Adrenal gland (tissue), 9 donors: ENCODE measurements at regions not wholly inside any gene's neighbourhood (a gene's known extent, or its start where the extent isn't known, plus 50 kb on each side); places are given as distances from the start of the nearest gene placed in this dataset.

ENCODE experiments used
- DNase-seq, 7 donors: peaks; one replicate each; pipeline ENCODE4 v3.0.0-alpha.2; 2019 to 2020
- H3K27ac ChIP-seq, 5 donors: fragments of 200-600 bp; sonication (generic) in 4 of 5; 1 replicate in 3 of 5; 2 replicates in 2 of 5; pipeline versions ENCODE4 v1.5.1 to v1.8.0; 2016 to 2020; ENCODE audit warnings: mild to moderate bottlenecking in 1 of 5
- H3K27me3 ChIP-seq: fragments of 200-600 bp; 2 replicates; pipeline ENCODE4 v1.8.0; 2021
- H3K36me3 ChIP-seq, 2 donors: fragments of 200-600 bp; replicated peaks in 1 of 2; 1 replicate in 1 of 2; 2 replicates in 1 of 2; pipeline versions ENCODE4 v1.5.1 to v1.8.0; 2018 to 2022
- H3K4me1 ChIP-seq, 2 donors: fragments of 200-600 bp; replicated peaks in 1 of 2; 1 replicate in 1 of 2; 2 replicates in 1 of 2; pipeline versions ENCODE4 v1.5.1 to v1.8.0; 2018 to 2021
- H3K4me3 ChIP-seq, 4 donors: fragments of 200-600 bp; sonication (generic) in 3 of 4; one replicate each; pipeline ENCODE4 v1.5.1; 2016 to 2018
- H3K9me3 ChIP-seq, 3 donors: fragments of 200-600 bp; sonication (generic) in 1 of 3; replicated peaks in 1 of 3; 1 replicate in 2 of 3; 2 replicates in 1 of 3; pipeline versions ENCODE4 v1.5.1 to v1.8.0; 2016 to 2021
- CTCF ChIP-seq, 6 experiments: fragments of 450-650 bp in 4 of 6; fragments of 200-600 bp in 2 of 6; sonication (generic) in 1 of 6; IDR thresholded peaks; 1 replicate in 5 of 6; 2 replicates in 1 of 6; pipeline versions ENCODE4 v1.5.1 to v1.8.0; 2016 to 2021; ENCODE audit warnings: antibody characterized with exemption in 6 of 6, mild to moderate bottlenecking in 2 of 6, moderate library complexity in 1 of 6
- POLR2A ChIP-seq, 2 donors: fragments of 450-650 bp; IDR thresholded peaks; one replicate each; pipeline ENCODE4 v1.6.1; 2017; ENCODE audit warnings: antibody characterized with exemption in 2 of 2, mild to moderate bottlenecking in 2 of 2, moderate library complexity in 1 of 2
- WGBS, 4 donors: extraction: QIAGEN DNeasy Blood & Tissue Kit in 2 of 4; methylation state at CpG; one replicate each; pipeline versions ENCODE4 v1.1.5 to v1.1.7; 2013 to 2017; 5-methylcytosine and 5-hydroxymethylcytosine counted together
- intact Hi-C, 2 donors: fragments of 100-400 bp; cut with DNase I; formaldehyde crosslinking; loops; one replicate each; pipeline versions ENCODE4 v1.14.1 to v1.15.0; 2022 to 2023
- donor health status: healthy with polysubstance abuse.
- donor health status: Bipolar disorder and iron deficiency.
- donor health status: DM: yes; HTN: yes; CAD: no.
- donor health status: DM: no; HTN: no; CAD: no.
- donor health status: DM: no; HTN: no; CAD: no.

- no peaks in the 10 kb centered on the region for H3K36me3 ChIP-seq
- no peaks in the 10 kb centered on the region for H3K4me1 ChIP-seq
- intact Hi-C loops: no loop called here
- no peak for DNase-seq
- TF ChIP-seq POLR2A (IDR thresholded peaks at IDR 0.05) (no peak), CTCF (IDR thresholded peaks at IDR 0.05) (no peak)
- 55 to 76% (median 64%) methylated on average over 3 of the region's 3 CpGs for whole genome bisulfite sequencing, 4 donors
- H3K27me3 ChIP-seq: no peaks in the 10 kb centered on the region
- no peak overlapping the region for H3K27ac ChIP-seq
- no peak overlapping the region for H3K4me3 ChIP-seq
- no peaks in the 10 kb centered on the region for H3K9me3 ChIP-seq
Measured at GRCh38 chr17:15108992-15109391, 156.1 kb downstream of the PMP22 start.

- H3K36me3 ChIP-seq: no peaks in the 10 kb centered on the region
- no peak overlapping the region for H3K27ac ChIP-seq
- intact Hi-C loops: no loop called here
- no peaks in the 10 kb centered on the region for H3K9me3 ChIP-seq
- H3K4me3 ChIP-seq: no peak overlapping the region
- 57 to 68% (median 62%) methylated on average over 3 of the region's 3 CpGs for WGBS, 4 donors
- H3K27me3 ChIP-seq: no peaks in the 10 kb centered on the region
- DNase-seq: no peak
- TF ChIP-seq POLR2A (IDR thresholded peaks at IDR 0.05): no peak
- no peak for TF ChIP-seq CTCF (IDR thresholded peaks at IDR 0.05)
- H3K4me1 ChIP-seq: no peaks in the 10 kb centered on the region
Measured at GRCh38 chr17:15106540-15106939, 158.6 kb downstream of the PMP22 start.

- Histone ChIP-seq H3K9me3 (no peaks in the 10 kb centered on the region), H3K4me3 (no peak overlapping the region), H3K4me1 (no peaks in the 10 kb centered on the region), H3K27ac (no peak overlapping the region), H3K27me3 (no peaks in the 10 kb centered on the region), H3K36me3 (no peaks in the 10 kb centered on the region)
- WGBS, 4 donors: 78 to 90% (median 85%) methylated on average over 4 of the region's 4 CpGs
- intact Hi-C loops: no loop called here
- DNase-seq: no peak
- TF ChIP-seq CTCF (IDR thresholded peaks at IDR 0.05): no peak
- no peak for TF ChIP-seq POLR2A (IDR thresholded peaks at IDR 0.05)
Measured at GRCh38 chr17:15103785-15104184, 161.3 kb downstream of the PMP22 start.

- H3K27ac ChIP-seq: no peak overlapping the region
- H3K27me3 ChIP-seq: no peaks in the 10 kb centered on the region
- intact Hi-C loops: no loop called here
- H3K9me3 ChIP-seq: no peaks in the 10 kb centered on the region
- no peak for DNase-seq
- TF ChIP-seq CTCF (IDR thresholded peaks at IDR 0.05): no peak
- no peak for TF ChIP-seq POLR2A (IDR thresholded peaks at IDR 0.05)
- 70 to 79% (median 75%) methylated on average over 2 of the region's 2 CpGs for WGBS, 4 donors
- no peaks in the 10 kb centered on the region for H3K4me1 ChIP-seq
- H3K4me3 ChIP-seq: no peak overlapping the region
- no peaks in the 10 kb centered on the region for H3K36me3 ChIP-seq
Measured at GRCh38 chr17:15101175-15101574, 164.0 kb downstream of the PMP22 start.
